GM19328 (cell line): ENCODE measurements at regions not wholly inside any gene's neighbourhood (a gene's known extent, or its start where the extent isn't known, plus 50 kb on each side); places are given as distances from the start of the nearest gene placed in this dataset.

ENCODE experiments used
- ATAC-seq: cut with Tn5 transposase; IDR thresholded peaks from one replicate; pipeline ENCODE4 v1.9.1; 2021; ENCODE audit warnings: mild to moderate bottlenecking, moderate library complexity; ENCODE audit not compliant: unreplicated experiment

DNA sequence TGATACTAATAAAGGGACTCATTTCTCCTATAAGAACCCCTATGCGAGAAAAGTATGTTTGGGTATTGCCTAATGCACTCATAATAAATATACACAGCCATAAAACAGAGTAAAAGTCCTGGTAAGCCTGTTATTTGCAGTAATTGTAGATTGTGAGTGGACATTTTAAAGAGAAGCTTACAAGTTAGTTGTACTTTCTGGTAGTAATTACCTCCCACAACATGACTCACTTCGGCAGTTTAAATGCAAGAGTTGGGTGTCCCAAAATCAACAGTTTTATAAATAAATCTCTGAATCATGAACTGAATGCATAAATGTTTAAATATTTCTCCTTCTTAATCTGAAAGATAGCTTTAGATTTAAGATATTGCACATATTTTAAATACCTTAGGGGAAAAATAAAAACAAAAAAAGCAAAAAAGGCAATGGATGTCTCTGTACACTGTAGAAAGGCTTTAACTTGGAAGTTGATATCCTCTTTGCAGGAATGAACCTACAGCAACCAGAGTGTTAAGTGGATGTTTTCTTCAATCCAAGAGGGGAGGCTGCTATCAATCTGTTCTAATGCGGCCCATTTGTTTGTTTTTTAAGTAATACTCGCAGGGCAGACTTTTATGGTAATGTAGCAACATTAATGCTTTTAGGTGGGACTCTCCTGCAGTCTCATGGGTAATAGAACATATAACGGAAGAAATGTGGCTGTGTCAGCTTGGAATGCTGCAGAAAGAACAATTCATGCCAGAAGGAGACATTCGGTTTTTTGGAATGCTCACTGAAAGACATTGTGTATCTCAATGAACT, 57.3 kb upstream of the ZEB1 start:
- ATAC-seq, result no peak

DNA sequence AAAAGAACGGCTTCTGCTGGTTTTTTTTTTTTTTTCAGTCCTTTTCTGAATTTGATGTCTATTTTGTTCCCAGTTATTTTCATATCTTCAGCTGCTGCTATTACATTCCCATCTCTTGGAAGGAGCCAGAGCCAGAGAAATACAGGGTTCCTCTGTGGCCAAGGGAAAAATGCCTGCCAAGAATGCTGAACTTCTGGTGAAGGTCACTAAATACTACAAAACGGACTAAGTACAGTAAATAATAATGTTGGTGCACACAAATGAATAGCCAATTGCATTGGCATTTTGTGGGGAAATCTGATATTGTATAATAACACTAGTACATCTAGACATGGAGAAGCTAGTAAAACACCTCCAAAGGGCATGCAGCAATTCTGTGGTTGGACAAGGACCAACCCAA, 56.3 kb upstream of the ZEB1 start:
- ATAC-seq, result no peak

DNA sequence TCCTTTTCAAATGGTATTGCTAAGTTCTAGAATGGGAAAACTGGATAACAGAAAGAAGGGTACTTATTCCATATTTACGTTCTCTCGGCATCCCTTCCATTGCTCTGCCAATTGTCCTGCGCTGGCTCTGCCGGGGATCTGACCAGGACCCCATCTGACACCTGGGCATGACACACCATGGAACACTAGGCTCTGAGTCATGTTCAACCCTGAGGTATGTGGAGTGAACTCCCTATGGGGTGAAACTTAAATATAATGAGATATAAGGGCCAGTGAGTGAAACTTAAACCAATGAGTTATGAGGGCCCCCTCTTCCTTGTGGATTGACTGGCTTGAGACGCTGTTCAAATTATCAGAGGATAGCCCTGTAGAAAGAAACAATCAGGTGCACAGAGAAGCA, 55.1 kb upstream of the ZEB1 start:
- ATAC-seq, result no peak

DNA sequence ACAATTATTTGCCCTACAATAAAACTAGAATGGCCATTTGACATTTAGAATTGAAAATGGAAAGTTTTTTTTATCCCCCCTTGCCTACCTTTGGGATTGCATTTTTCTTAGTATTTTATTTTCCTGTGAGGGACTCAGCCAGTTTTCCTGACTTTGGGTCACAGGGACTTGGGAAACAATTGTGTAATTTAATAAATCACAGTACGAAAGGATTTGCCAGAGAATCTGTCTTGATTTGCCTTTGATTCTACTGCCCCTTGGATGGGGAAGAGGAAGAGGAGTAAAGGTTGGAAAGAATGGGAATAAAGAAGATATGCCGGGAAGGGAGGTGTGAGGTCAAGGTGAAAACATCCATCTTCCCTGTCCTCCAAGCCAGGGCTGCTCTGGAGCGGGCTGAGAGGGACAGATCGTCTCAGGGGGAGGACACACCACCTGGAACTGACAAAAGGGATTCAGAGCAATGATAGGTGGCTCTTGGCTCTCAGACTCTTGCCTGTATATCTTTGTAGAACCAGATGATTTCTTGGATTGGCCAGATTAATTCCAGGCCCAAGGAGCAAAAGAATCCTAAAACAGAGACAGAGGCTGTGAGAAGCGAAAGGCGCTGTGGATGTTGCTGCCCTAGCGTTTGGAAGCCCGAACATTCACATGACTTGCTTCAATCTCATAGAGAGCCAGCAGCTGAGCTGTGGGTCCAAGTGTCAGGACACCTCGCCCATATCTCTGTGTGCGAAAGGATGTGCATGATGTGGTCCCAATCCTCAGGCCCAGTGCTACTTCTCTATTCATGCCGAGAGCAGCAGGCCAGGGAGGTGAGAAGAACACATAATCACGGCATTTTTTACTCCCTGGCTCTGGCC, 50.3 kb upstream of the ZEB1 start:
- no peak for ATAC-seq
